Epithelial cell of proximal tubule (primary cell): ENCODE measurements at regions not wholly inside any gene's neighbourhood (a gene's known extent, or its start where the extent isn't known, plus 50 kb on each side); places are given as distances from the start of the nearest gene placed in this dataset.

Experiments
- DNase-seq: peaks from one replicate; pipeline ENCODE4 v3.0.0-alpha.2; 2011; ENCODE audit warnings: low read depth
- H3K4me3 ChIP-seq: 2 replicates; pipeline ENCODE4 v1.5.1; 2011; ENCODE audit warnings: low read depth, mild to moderate bottlenecking, low read length
- CTCF ChIP-seq: conservative IDR thresholded peaks from 2 replicates; pipeline ENCODE4 v1.5.1; 2012; ENCODE audit warnings: low read depth, mild to moderate bottlenecking, low read length

- DNase-seq, result no peak
- no peak overlapping the region for H3K4me3 ChIP-seq
- no peak for TF ChIP-seq CTCF
Observed at GRCh38 chr10:90992462-90992861, 71.6 kb upstream of the ANKRD1 start.

- TF ChIP-seq CTCF, result no peak
- no peak for DNase-seq
- no peak overlapping the region for H3K4me3 ChIP-seq
Observed at GRCh38 chr10:90993340-90993739, 72.5 kb upstream of the ANKRD1 start.

GRCh38 chr10:90997670-90998069 lies 76.8 kb upstream of the ANKRD1 start:
- TF ChIP-seq CTCF, result no peak
- H3K4me3 ChIP-seq, result no peak overlapping the region
- DNase-seq, result no peak

GRCh38 chr10:90998733-90999511 lies 78.0 kb upstream of the ANKRD1 start:
- no peak for TF ChIP-seq CTCF
- no peak overlapping the region for H3K4me3 ChIP-seq
- DNase-seq, result no peak

- no peak for DNase-seq
- no peak for TF ChIP-seq CTCF
- H3K4me3 ChIP-seq, result no peak overlapping the region
Observed at GRCh38 chr10:90999512-91000172, 78.8 kb upstream of the ANKRD1 start.

- no peak overlapping the region for H3K4me3 ChIP-seq
- TF ChIP-seq CTCF, result no peak
- DNase-seq, result no peak
Observed at GRCh38 chr10:91000470-91000869, 79.6 kb upstream of the ANKRD1 start.
